GM12878 (cell line): ENCODE measurements at regions not wholly inside any gene's neighbourhood (a gene's known extent, or its start where the extent isn't known, plus 50 kb on each side); places are given as distances from the start of the nearest gene placed in this dataset.

Experiments used
- ATAC-seq: fragments of 200-7000 bp; cut with Tn5 transposase; 3 replicates; pipeline ENCODE4 v1.9.1; 2020; ENCODE audit warnings: mild to moderate bottlenecking, moderate library complexity
- BruUV-seq: library from RNA; stranded (reverse); fragments of 400-500 nt; replicated peaks from 2 replicates; lab custom pipeline; 2021; lab: Mats Ljungman, UMichigan
- CTCF ChIA-PET: fragments of 300-600 bp; sonication (Branson Sonifier 250); formaldehyde crosslinking; extraction: SDS; loops from one replicate; lab custom pipeline; 2021; ENCODE audit warnings: inconsistent platforms; lab: Yijun Ruan, JAX
- POLR2A ChIA-PET: fragments of 350-600 bp; formaldehyde crosslinking; extraction: SDS; loops from one replicate; lab custom pipeline; 2021; ENCODE audit warnings: inconsistent platforms; lab: Charles Lee
- RAD21 ChIA-PET: fragments of 300-600 bp; sonication (Branson Sonifier 250); formaldehyde crosslinking; loops from one replicate; lab custom pipeline; 2023; ENCODE audit warnings: antibody characterized with exemption; ENCODE audit not compliant: unreplicated experiment; lab: Charles Lee
- SMC1A ChIA-PET: fragments of 300-600 bp; sonication (Branson Sonifier 250); formaldehyde crosslinking; loops from one replicate; lab custom pipeline; 2023; ENCODE audit not compliant: unreplicated experiment, uncharacterized antibody; lab: Charles Lee
- DNase-seq: peaks from one replicate; pipeline ENCODE4 v3.0.0-alpha.2; 2011; ENCODE audit warnings: low read depth, low spot score
- FAIRE-seq: peaks from 3 replicates; lab custom pipeline; 2011; peaks lifted over from hg19 to GRCh38; lab: Jason Lieb, UNC
- H2AFZ ChIP-seq: 2 replicates; pipeline ENCODE4 v1.6.0; 2011; ENCODE audit warnings: low read depth, low read length, control low read depth; ENCODE audit not compliant: control insufficient read depth
- H3K27ac ChIP-seq: 2 replicates; pipeline ENCODE4 v1.5.1; 2011; ENCODE audit warnings: control low read depth; ENCODE audit not compliant: control insufficient read depth, insufficient read depth
- H3K27me3 ChIP-seq, 2 experiments: replicated peaks in 1 of 2; 2 replicates each; pipeline versions ENCODE4 v1.6.0 to v1.6.1; 2011; ENCODE audit warnings: low read length in 1 of 2; ENCODE audit not compliant: control insufficient read depth in 2 of 2, insufficient read depth in 2 of 2
- H3K36me3 ChIP-seq, 2 experiments: 2 replicates each; pipeline ENCODE4 v1.5.1; 2011; ENCODE audit warnings: low read length in 1 of 2; ENCODE audit not compliant: control insufficient read depth in 2 of 2, insufficient read depth in 2 of 2
- H3K4me1 ChIP-seq: 2 replicates; pipeline ENCODE4 v1.6.1; 2011; ENCODE audit warnings: mild to moderate bottlenecking, low read length, moderate library complexity, mixed read lengths; ENCODE audit not compliant: control insufficient read depth, insufficient read depth
- H3K4me2 ChIP-seq: 2 replicates; pipeline ENCODE4 v1.6.0; 2011; ENCODE audit warnings: control low read depth; ENCODE audit not compliant: control insufficient read depth, insufficient read depth
- H3K4me3 ChIP-seq: fragments of 200-600 bp; sonication (generic); 2 replicates; pipeline ENCODE4 v1.5.1; 2016
- H3K79me2 ChIP-seq: 2 replicates; pipeline ENCODE4 v1.6.0; 2011; ENCODE audit warnings: low read length; ENCODE audit not compliant: control insufficient read depth, insufficient read depth
- H3K9ac ChIP-seq: 2 replicates; pipeline ENCODE4 v1.8.0; 2011; ENCODE audit warnings: low read length, control low read depth, mixed read lengths; ENCODE audit not compliant: control insufficient read depth, insufficient read depth
- H3K9me3 ChIP-seq: replicated peaks from 3 replicates; pipeline ENCODE4 v1.5.1; 2011; ENCODE audit warnings: mild to moderate bottlenecking, low read length; ENCODE audit not compliant: control insufficient read depth, insufficient read depth
- H4K20me1 ChIP-seq: 2 replicates; pipeline ENCODE4 v1.6.0; 2011; ENCODE audit not compliant: control insufficient read depth, insufficient read depth
- BHLHE40 ChIP-seq, 2 experiments: fragments of 450-650 bp in 1 of 2; IDR thresholded peaks; 2 replicates each; pipeline ENCODE4 v1.6.1; 2011 to 2017; ENCODE audit warnings: low read depth in 2 of 2, borderline replicate concordance in 1 of 2, improper control_type of control experiment in 1 of 2, low read length in 1 of 2, mild to moderate bottlenecking in 1 of 2
- CREM ChIP-seq: IDR thresholded peaks from 2 replicates; pipeline ENCODE4 v1.6.1; 2014; ENCODE audit warnings: antibody characterized with exemption, low read depth
- EED ChIP-seq: sonication (generic); IDR thresholded peaks from 2 replicates; pipeline ENCODE4 v1.6.1; 2016; ENCODE audit warnings: antibody characterized with exemption, low read depth
- ELK1 ChIP-seq: IDR thresholded peaks from 2 replicates; pipeline ENCODE4 v1.6.1; 2012; ENCODE audit warnings: low read depth, low read length, improper control_type of control experiment
- FOXM1 ChIP-seq: IDR thresholded peaks from 2 replicates; pipeline ENCODE4 v1.6.1; 2012; ENCODE audit warnings: low read depth, mild to moderate bottlenecking, inconsistent platforms, low read length, moderate library complexity
- HDAC2 ChIP-seq: fragments of 200-600 bp; sonication (generic); IDR thresholded peaks from 2 replicates; pipeline ENCODE4 v1.6.1; 2017
- KDM1A ChIP-seq: fragments of 200-600 bp; sonication (generic); IDR thresholded peaks from 2 replicates; pipeline ENCODE4 v1.6.1; 2016; ENCODE audit warnings: borderline replicate concordance
- NFIC ChIP-seq: IDR thresholded peaks from 2 replicates; pipeline ENCODE4 v1.6.1; 2012; ENCODE audit warnings: low read depth, mild to moderate bottlenecking, inconsistent platforms, low read length, moderate library complexity
- RB1 ChIP-seq: fragments of 450-650 bp; formaldehyde crosslinking; IDR thresholded peaks from 2 replicates; pipeline ENCODE4 v1.6.1; 2017; ENCODE audit warnings: mild to moderate bottlenecking, borderline replicate concordance
- RUNX3 ChIP-seq: IDR thresholded peaks from 2 replicates; pipeline ENCODE4 v1.6.1; 2012; ENCODE audit warnings: low read length, inconsistent platforms
- SIN3A ChIP-seq: IDR thresholded peaks from 2 replicates; pipeline ENCODE4 v1.6.1; 2012; ENCODE audit warnings: low read depth, low read length, improper control_type of control experiment
- SPI1 ChIP-seq: IDR thresholded peaks from 2 replicates; pipeline ENCODE4 v1.6.1; 2011; ENCODE audit warnings: low read depth, mild to moderate bottlenecking, low read length, moderate library complexity, borderline replicate concordance; ENCODE audit not compliant: insufficient read depth
- SRF ChIP-seq, 2 experiments: IDR thresholded peaks; 2 replicates each; pipeline ENCODE4 v1.6.1; 2011; ENCODE audit warnings: low read depth in 2 of 2, low read length in 2 of 2, mild to moderate bottlenecking in 1 of 2, moderate library complexity in 1 of 2
- SUPT20H ChIP-seq: IDR thresholded peaks from 2 replicates; pipeline ENCODE4 v1.6.1; 2011; ENCODE audit warnings: low read depth, mild to moderate bottlenecking, low read length, moderate library complexity, borderline replicate concordance; ENCODE audit not compliant: control insufficient read depth
- TAF1 ChIP-seq: IDR thresholded peaks from 2 replicates; pipeline ENCODE4 v1.6.1; 2011; ENCODE audit warnings: mild to moderate bottlenecking, low read depth, low read length, borderline replicate concordance
- TCF12 ChIP-seq: IDR thresholded peaks from 2 replicates; pipeline ENCODE4 v1.6.1; 2011; ENCODE audit warnings: low read depth, mild to moderate bottlenecking, low read length
- USF2 ChIP-seq: IDR thresholded peaks from 2 replicates; pipeline ENCODE4 v1.6.1; 2011; ENCODE audit warnings: low read depth, low read length, improper control_type of control experiment, borderline replicate concordance
- ZBED1 ChIP-seq: IDR thresholded peaks from 2 replicates; pipeline ENCODE4 v1.6.1; 2016; ENCODE audit warnings: borderline replicate concordance
- ZNF217 ChIP-seq: fragments of 450-650 bp; IDR thresholded peaks from 2 replicates; pipeline ENCODE4 v1.6.1; 2017; ENCODE audit warnings: antibody characterized with exemption, mild to moderate bottlenecking
- ZNF274 ChIP-seq: IDR thresholded peaks from one replicate; pipeline ENCODE4 v1.8.0; 2011; ENCODE audit not compliant: insufficient read length, insufficient read depth
- WGBS: methylation state at CpG from one replicate; pipeline ENCODE4 v1.1.6; 2016; ENCODE audit warnings: low lambda C conversion rate; ENCODE audit not compliant: insufficient replicate concordance, insufficient coverage; ENCODE audit errors: missing lambda C conversion rate; 5-methylcytosine and 5-hydroxymethylcytosine counted together
- in situ Hi-C: fragments of 300-500 bp; cut with MboI; formaldehyde crosslinking; loops from 9 replicates; pipeline ENCODE4 v1.14.3; 2018; ENCODE audit warnings: mixed read lengths
- intact Hi-C: fragments of 100-400 bp; cut with micrococcal nuclease; formaldehyde crosslinking; loops from one replicate; pipeline ENCODE4 v1.14.2; 2022; ENCODE audit not compliant: unreplicated experiment
- TF ChIP-seq, protein P1 (sequence below): fragments of 450-650 bp; IDR thresholded peaks from 2 replicates; pipeline ENCODE4 v1.6.1; 2018; ENCODE audit warnings: borderline replicate concordance, mild to moderate bottlenecking; ENCODE audit not compliant: partially characterized antibody

DNA sequence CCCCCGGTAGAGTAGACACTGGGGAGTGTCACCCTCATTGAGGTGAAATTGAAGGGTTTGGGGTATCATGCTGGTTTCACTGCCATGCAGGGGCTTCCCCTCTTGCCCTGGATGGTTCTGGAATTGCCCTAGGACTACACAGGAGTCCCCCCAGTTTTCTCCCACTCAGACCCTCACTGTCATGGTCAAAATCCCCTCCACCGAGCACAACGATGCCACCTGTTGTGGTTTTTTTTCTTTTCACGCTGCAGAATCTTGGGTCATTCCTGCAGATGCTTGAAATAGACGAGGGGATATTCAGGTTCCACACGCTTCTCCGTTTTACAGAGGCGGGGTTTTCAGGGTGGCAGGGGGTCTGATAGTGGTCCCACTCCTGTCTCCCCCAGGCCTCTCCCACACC is 255.6 kb downstream of the ENGASE start:
- Histone ChIP-seq H3K36me3 (no peaks in the 10 kb centered on the region), H3K4me1 (no peaks in the 10 kb centered on the region; the same call in 1 of the 2 replicates), H3K27me3 (no peaks in the 10 kb centered on the region; a peak in 1 of 4 replicates), H3K9me3 (no peaks in the 10 kb centered on the region), H3K4me3 (no peak overlapping the region), H3K27ac (no peak overlapping the region), H3K9ac (no peak overlapping the region), H2AFZ (no peak overlapping the region), H4K20me1 (no peaks in the 10 kb centered on the region), H3K4me2 (no peak overlapping the region), H3K79me2 (no peaks in the 10 kb centered on the region)
- in situ Hi-C loops = no loop called here
- ChIA-PET SMC1A (no interaction called here), POLR2A (no interaction called here), CTCF (no interaction called here), RAD21 (no interaction called here)
- intact Hi-C loops = no loop called here
- BruUV-seq = no TSS peak
- FAIRE-seq (no peak), DNase-seq (peak; percentile 9), ATAC-seq (no peak)
- WGBS = 3% methylated on average over 8 of the region's 8 CpGs
- TF ChIP-seq ELK1 (no peak), KDM1A (no peak), ZNF274 (no peak), HDAC2 (no peak), SPI1 (no peak), USF2 (no peak), SUPT20H (no peak), ZBED1 (0 out of 2 replicates have a peak, but pooled peaks have one; percentile 26), NFIC (peak; percentile 49; the same call in 1 of the 2 replicates), TAF1 (no peak), BHLHE40 (IDR thresholded peaks at IDR 0.05; ENCODE audit: borderline replicate concordance in 1 of 2, low read depth in 2 of 2, low read length in 1 of 2) (no peak), TCF12 (0 out of 2 replicates have a peak, but pooled peaks have one; percentile 36), SRF (IDR thresholded peaks at IDR 0.05; ENCODE audit: low read depth in 2 of 2, low read length in 2 of 2) (no peak), RB1 (no peak), CREM (peak; percentile 52; the same call in 1 of the 2 replicates), RUNX3 (peak; percentile 80), FOXM1 (peak; percentile 70; the same call in 1 of the 2 replicates), EED (peak; percentile 61), SIN3A (no peak), ZNF217 (no peak)
- TF ChIP-seq, protein P1, sequence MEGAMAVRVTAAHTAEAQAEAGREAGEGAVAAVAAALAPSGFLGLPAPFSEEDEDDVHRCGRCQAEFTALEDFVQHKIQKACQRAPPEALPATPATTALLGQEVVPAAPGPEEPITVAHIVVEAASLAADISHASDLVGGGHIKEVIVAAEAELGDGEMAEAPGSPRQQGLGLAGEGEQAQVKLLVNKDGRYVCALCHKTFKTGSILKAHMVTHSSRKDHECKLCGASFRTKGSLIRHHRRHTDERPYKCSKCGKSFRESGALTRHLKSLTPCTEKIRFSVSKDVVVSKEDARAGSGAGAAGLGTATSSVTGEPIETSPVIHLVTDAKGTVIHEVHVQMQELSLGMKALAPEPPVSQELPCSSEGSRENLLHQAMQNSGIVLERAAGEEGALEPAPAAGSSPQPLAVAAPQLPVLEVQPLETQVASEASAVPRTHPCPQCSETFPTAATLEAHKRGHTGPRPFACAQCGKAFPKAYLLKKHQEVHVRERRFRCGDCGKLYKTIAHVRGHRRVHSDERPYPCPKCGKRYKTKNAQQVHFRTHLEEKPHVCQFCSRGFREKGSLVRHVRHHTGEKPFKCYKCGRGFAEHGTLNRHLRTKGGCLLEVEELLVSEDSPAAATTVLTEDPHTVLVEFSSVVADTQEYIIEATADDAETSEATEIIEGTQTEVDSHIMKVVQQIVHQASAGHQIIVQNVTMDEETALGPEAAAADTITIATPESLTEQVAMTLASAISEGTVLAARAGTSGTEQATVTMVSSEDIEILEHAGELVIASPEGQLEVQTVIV = no peak
